ENCODE measurements at regions not wholly inside any gene's neighbourhood (a gene's known extent, or its start where the extent isn't known, plus 50 kb on each side); places are given as distances from the start of the nearest gene placed in this dataset.

GRCh38 chr20:11711214-11711613 is 206.5 kb upstream of the BTBD3 start:
- DNase-seq, result no peak

DNA sequence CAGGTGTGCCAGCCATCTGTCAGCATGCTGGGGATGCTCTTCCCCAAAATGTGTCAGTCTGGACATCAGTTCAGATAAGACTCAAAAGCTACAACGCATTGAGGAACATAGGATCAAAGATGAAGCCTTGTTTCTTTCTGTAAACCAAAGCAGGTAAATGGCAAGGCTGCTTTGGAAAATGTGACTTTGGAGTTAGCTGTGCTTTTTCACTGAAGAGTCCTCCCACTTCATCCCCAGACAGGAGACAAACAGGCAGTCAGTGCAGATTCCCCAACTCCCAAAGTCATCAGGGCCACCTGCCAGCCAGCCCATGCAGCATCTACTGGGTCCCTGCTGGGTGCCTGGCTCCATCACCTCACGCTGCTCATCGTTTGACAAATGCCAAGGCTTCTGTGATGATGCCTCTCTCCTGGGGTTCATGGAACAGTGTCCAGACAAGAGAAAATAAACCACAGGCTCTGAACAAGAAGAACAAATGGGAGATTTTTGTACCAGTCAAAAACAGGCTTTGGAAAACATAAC is 205.0 kb upstream of the BTBD3 start:
- DNase-seq, result no peak

- no peak for DNase-seq
These were observed 202.8 kb upstream of the BTBD3 start for GRCh38 chr20:11714886-11715285.

GRCh38 chr20:11716239-11716944 is 201.3 kb upstream of the BTBD3 start:
- DNase-seq, result no peak

DNA sequence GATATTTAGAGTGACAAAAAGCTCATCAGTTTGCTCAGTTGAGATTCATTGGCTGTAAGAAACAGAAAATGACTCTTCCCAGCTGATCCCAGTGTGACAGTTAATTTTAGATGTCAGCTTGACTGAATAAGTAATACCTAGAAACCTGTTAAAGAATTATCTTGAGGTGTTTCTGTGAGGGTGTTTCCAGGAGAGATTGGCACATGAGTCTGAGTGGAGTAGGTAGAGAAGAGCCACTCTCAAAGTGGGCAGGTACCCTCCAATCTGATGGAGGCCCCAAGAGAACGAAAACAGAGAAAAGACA is 200.8 kb upstream of the BTBD3 start:
- no peak for DNase-seq

GRCh38 chr20:11717562-11717961 is 200.1 kb upstream of the BTBD3 start:
- DNase-seq, result no peak

GRCh38 chr20:11718474-11719094 is 199.1 kb upstream of the BTBD3 start:
- DNase-seq, result no peak

GRCh38 chr20:11719153-11719552 is 198.5 kb upstream of the BTBD3 start:
- no peak for DNase-seq

DNA sequence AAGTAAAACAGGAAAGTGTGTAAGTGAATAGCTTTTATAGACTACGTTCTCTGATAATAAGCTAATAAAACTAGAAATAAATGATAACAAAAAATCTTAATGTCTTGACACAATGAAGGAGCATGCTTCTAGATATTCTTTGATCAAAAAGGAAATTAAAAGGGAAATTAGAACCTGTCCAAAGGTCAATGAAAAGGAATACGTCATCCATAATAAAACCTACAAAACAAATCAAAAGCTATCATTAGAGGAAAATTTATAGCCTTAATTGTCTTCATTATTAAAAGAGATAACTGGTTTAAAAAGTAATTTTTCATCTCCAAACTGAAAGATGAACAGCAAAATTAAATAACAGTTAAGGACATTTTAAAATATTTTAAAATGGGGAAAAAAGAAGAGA is 196.3 kb upstream of the BTBD3 start:
- no peak for DNase-seq

- DNase-seq, result no peak
These were observed 193.6 kb upstream of the BTBD3 start for GRCh38 chr20:11724097-11724496.

DNA sequence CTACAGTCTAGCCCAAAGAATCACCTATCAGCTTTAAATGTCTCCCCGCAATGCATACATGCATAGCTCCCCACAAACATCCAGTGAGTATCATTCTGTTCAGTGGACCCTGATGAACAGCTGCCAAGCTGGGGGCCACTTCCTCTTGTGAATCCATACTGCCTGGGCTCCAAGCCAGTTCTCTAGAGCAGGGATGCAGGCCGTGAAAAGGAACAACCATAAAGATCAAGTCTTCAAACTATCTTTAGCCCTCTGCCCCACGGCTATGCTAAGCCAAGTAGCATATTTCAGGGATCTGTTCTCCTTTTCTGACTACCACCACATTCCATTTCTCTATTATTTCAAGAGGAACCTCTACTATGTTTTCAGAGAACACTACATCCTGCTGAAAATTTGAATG is 191.7 kb upstream of the BTBD3 start:
- peak in 8 of 51 donors; percentile 0 to 10 (median 2) for DNase-seq

DNA sequence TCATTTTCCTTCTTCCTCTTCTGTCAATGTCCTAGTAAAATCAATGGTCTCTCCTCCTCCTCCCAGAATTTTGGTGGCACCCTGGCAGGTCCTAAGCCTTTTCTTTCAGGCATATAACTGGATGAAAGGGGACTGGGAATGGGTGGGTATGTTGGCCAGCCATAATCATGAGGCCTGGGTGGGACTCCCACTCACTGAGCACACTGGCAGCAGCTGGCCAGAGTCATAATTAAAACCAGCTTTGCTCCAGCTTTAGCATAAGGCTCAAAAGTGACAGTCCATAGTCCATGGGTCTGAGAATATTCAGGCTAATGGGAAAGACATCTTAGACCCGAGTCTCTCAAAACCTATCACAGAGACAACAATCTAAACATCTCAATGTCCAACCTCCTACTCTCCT is 190.0 kb upstream of the BTBD3 start:
- no peak for DNase-seq

- no peak for DNase-seq
These were observed 188.8 kb upstream of the BTBD3 start for GRCh38 chr20:11728937-11729336.

- no peak for DNase-seq
These were observed 187.9 kb upstream of the BTBD3 start for GRCh38 chr20:11729806-11730205.

DNA sequence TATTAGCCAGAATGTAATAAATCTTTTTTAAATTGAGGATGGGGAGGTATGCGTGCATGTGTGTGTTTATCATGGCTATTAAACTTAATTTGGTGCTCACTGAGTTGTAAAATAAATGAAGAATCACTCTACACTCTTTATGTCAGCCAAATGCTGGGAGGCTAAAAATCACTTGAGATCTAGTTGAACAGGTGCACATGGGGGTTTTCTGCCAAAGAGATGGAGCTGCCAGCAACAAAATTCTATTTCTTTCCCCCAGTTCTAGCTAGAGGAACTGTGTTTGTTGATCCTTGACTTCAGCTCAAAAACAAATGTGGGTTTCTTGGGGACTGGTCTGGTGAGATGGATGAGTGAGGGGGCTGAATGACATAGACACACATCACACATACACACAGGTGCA is 183.3 kb upstream of the BTBD3 start:
- DNase-seq, result no peak

- DNase-seq, result no peak
These were observed 178.8 kb upstream of the BTBD3 start for GRCh38 chr20:11738852-11739251.

GRCh38 chr20:11740975-11741374 is 176.7 kb upstream of the BTBD3 start:
- no peak for DNase-seq

GRCh38 chr20:11745145-11745544 is 172.5 kb upstream of the BTBD3 start:
- no peak for DNase-seq

- no peak for DNase-seq
These were observed 169.3 kb upstream of the BTBD3 start for GRCh38 chr20:11748436-11748835.

GRCh38 chr20:11752336-11752735 is 165.4 kb upstream of the BTBD3 start:
- DNase-seq, result no peak

GRCh38 chr20:11753155-11753554 is 164.5 kb upstream of the BTBD3 start:
- no peak for DNase-seq

GRCh38 chr20:11754451-11754850 is 163.2 kb upstream of the BTBD3 start:
- DNase-seq, result no peak

DNA sequence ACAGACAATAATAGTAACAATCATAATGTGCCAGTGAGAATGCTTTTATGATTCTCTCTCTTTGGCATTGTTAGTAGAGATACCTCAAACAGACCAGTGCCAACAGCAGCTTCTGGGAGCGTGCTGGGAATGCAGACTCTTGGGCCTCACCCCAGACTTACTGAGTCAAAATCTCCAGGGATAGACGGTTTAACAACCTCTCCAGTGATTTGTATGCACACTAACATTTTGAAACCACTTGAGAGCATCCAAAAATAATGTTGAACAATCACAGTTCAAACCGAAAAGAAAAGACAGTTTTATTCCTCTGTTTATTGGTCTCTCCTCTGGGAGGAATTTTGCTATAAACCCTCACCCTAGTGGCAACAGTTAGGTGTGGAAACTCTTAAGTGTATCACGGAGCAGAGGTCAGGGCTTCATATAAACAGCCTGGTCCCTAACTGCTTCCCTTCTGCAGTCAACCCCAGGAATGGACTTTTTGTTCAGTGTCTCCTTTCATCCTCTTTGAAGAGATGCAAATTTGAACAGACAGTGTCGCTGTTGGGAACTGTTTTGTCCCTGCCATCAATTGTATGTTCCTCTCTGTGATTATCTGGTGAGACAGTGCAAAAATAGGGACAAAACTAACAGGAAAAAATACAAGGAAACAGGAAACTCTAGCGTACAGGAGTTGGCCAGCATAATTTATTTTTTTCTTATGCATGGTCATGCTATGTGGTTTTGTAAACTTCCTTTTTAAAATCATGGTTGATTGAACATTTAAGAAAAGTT is 162.4 kb upstream of the BTBD3 start:
- DNase-seq, result peak in 10 of 51 donors; percentile 1 to 59 (median 12)
